ENCODE measurements at regions not wholly inside any gene's neighbourhood (a gene's known extent, or its start where the extent isn't known, plus 50 kb on each side); places are given as distances from the start of the nearest gene placed in this dataset.

DNA sequence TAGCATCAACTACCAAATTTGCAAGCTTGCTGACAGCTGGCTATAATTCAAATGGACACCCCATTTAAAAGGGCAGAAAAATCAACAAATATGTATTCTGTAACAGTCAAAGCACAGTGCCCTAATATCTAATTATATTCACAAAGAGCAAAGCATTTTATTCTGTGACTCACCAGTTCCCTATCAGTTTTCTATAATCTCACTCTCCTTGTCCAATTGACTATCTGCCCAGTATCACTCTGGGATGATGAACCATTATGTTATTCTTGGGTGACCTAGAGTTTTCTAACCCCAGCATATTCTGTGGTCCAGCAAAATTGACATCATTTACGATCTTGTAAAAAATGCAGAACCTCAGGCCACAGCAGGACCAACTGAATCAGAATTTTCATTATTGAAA, 82.0 kb upstream of the FREM3 start (continued):
- TF ChIP-seq CHD7 (IDR thresholded peaks at IDR 0.05; ENCODE audit: insufficient replicate concordance, low read length) (no peak), SIN3A (conservative IDR thresholded peaks at IDR 0.05 in 1 of 2, IDR thresholded peaks at IDR 0.05 in 1 of 2; ENCODE audit: low read depth in 1 of 2, low read length in 2 of 2) (no peak), SIRT6 (IDR thresholded peaks at IDR 0.05; ENCODE audit: low read length) (no peak), ATF2 (IDR thresholded peaks at IDR 0.05; ENCODE audit: low read length) (no peak), POLR2A (IDR thresholded peaks at IDR 0.05; ENCODE audit: control extremely low read depth in 1 of 2, low read depth in 2 of 2, low read length in 2 of 2) (no peak), KDM5A (IDR thresholded peaks at IDR 0.05; ENCODE audit: low read length) (no peak), BACH1 (IDR thresholded peaks at IDR 0.05; ENCODE audit: low read length) (no peak)
- TF ChIP-seq, protein P1, sequence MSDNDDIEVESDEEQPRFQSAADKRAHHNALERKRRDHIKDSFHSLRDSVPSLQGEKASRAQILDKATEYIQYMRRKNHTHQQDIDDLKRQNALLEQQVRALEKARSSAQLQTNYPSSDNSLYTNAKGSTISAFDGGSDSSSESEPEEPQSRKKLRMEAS (IDR thresholded peaks at IDR 0.05) = no peak

Data from H1 (cell line).